C4-2B (cell line): ENCODE measurements at regions not wholly inside any gene's neighbourhood (a gene's known extent, or its start where the extent isn't known, plus 50 kb on each side); places are given as distances from the start of the nearest gene placed in this dataset.

ENCODE experiments used
- CTCF ChIP-seq: fragments of 450-650 bp; conservative IDR thresholded peaks from 2 replicates; pipeline ENCODE4 v1.5.1; 2017; ENCODE audit warnings: mild to moderate bottlenecking
- ZFX ChIP-seq: fragments of 450-650 bp; IDR thresholded peaks from 2 replicates; pipeline ENCODE4 v1.6.1; 2017

- no peak for TF ChIP-seq CTCF
- no peak for TF ChIP-seq ZFX
Observed at GRCh38 chr6:91352321-91352720, 765.4 kb upstream of the MAP3K7 start.
